GM12878 (cell line): ENCODE measurements at regions not wholly inside any gene's neighbourhood (a gene's known extent, or its start where the extent isn't known, plus 50 kb on each side); places are given as distances from the start of the nearest gene placed in this dataset.

ENCODE experiments used
- ATAC-seq: fragments of 200-7000 bp; cut with Tn5 transposase; 3 replicates; pipeline ENCODE4 v1.9.1; 2020; ENCODE audit warnings: mild to moderate bottlenecking, moderate library complexity
- BruUV-seq: library from RNA; stranded (reverse); fragments of 400-500 nt; replicated peaks from 2 replicates; lab custom pipeline; 2021; lab: Mats Ljungman, UMichigan
- CTCF ChIA-PET: fragments of 300-600 bp; sonication (Branson Sonifier 250); formaldehyde crosslinking; extraction: SDS; loops from one replicate; lab custom pipeline; 2021; ENCODE audit warnings: inconsistent platforms; lab: Yijun Ruan, JAX
- POLR2A ChIA-PET: fragments of 350-600 bp; formaldehyde crosslinking; extraction: SDS; loops from one replicate; lab custom pipeline; 2021; ENCODE audit warnings: inconsistent platforms; lab: Charles Lee
- RAD21 ChIA-PET: fragments of 300-600 bp; sonication (Branson Sonifier 250); formaldehyde crosslinking; loops from one replicate; lab custom pipeline; 2023; ENCODE audit warnings: antibody characterized with exemption; ENCODE audit not compliant: unreplicated experiment; lab: Charles Lee
- SMC1A ChIA-PET: fragments of 300-600 bp; sonication (Branson Sonifier 250); formaldehyde crosslinking; loops from one replicate; lab custom pipeline; 2023; ENCODE audit not compliant: unreplicated experiment, uncharacterized antibody; lab: Charles Lee
- DNase-seq: peaks from one replicate; pipeline ENCODE4 v3.0.0-alpha.2; 2011; ENCODE audit warnings: low read depth, low spot score
- FAIRE-seq: peaks from 3 replicates; lab custom pipeline; 2011; peaks lifted over from hg19 to GRCh38; lab: Jason Lieb, UNC
- H2AFZ ChIP-seq: 2 replicates; pipeline ENCODE4 v1.6.0; 2011; ENCODE audit warnings: low read depth, low read length, control low read depth; ENCODE audit not compliant: control insufficient read depth
- H3K27ac ChIP-seq: 2 replicates; pipeline ENCODE4 v1.5.1; 2011; ENCODE audit warnings: control low read depth; ENCODE audit not compliant: control insufficient read depth, insufficient read depth
- H3K27me3 ChIP-seq, 2 experiments: replicated peaks in 1 of 2; 2 replicates each; pipeline versions ENCODE4 v1.6.0 to v1.6.1; 2011; ENCODE audit warnings: low read length in 1 of 2; ENCODE audit not compliant: control insufficient read depth in 2 of 2, insufficient read depth in 2 of 2
- H3K36me3 ChIP-seq, 2 experiments: 2 replicates each; pipeline ENCODE4 v1.5.1; 2011; ENCODE audit warnings: low read length in 1 of 2; ENCODE audit not compliant: control insufficient read depth in 2 of 2, insufficient read depth in 2 of 2
- H3K4me1 ChIP-seq: 2 replicates; pipeline ENCODE4 v1.6.1; 2011; ENCODE audit warnings: mild to moderate bottlenecking, low read length, moderate library complexity, mixed read lengths; ENCODE audit not compliant: control insufficient read depth, insufficient read depth
- H3K4me2 ChIP-seq: 2 replicates; pipeline ENCODE4 v1.6.0; 2011; ENCODE audit warnings: control low read depth; ENCODE audit not compliant: control insufficient read depth, insufficient read depth
- H3K4me3 ChIP-seq: fragments of 200-600 bp; sonication (generic); 2 replicates; pipeline ENCODE4 v1.5.1; 2016
- H3K79me2 ChIP-seq: 2 replicates; pipeline ENCODE4 v1.6.0; 2011; ENCODE audit warnings: low read length; ENCODE audit not compliant: control insufficient read depth, insufficient read depth
- H3K9ac ChIP-seq: 2 replicates; pipeline ENCODE4 v1.8.0; 2011; ENCODE audit warnings: low read length, control low read depth, mixed read lengths; ENCODE audit not compliant: control insufficient read depth, insufficient read depth
- H3K9me3 ChIP-seq: replicated peaks from 3 replicates; pipeline ENCODE4 v1.5.1; 2011; ENCODE audit warnings: mild to moderate bottlenecking, low read length; ENCODE audit not compliant: control insufficient read depth, insufficient read depth
- H4K20me1 ChIP-seq: 2 replicates; pipeline ENCODE4 v1.6.0; 2011; ENCODE audit not compliant: control insufficient read depth, insufficient read depth
- ASH2L ChIP-seq: fragments of 300-600, 200-600 bp; sonication (generic); IDR thresholded peaks from 2 replicates; pipeline ENCODE4 v1.6.1; 2017; ENCODE audit warnings: low read depth, mild to moderate bottlenecking, borderline replicate concordance
- CREB1 ChIP-seq: IDR thresholded peaks from 2 replicates; pipeline ENCODE4 v1.6.1; 2012; ENCODE audit warnings: low read depth, mild to moderate bottlenecking, inconsistent platforms
- ELK1 ChIP-seq: IDR thresholded peaks from 2 replicates; pipeline ENCODE4 v1.6.1; 2012; ENCODE audit warnings: low read depth, low read length, improper control_type of control experiment
- GATAD2B ChIP-seq: fragments of 450-650 bp; conservative IDR thresholded peaks from 2 replicates; pipeline ENCODE4 v1.6.1; 2017; ENCODE audit warnings: low read depth, mild to moderate bottlenecking, moderate library complexity
- HDAC2 ChIP-seq: fragments of 200-600 bp; sonication (generic); IDR thresholded peaks from 2 replicates; pipeline ENCODE4 v1.6.1; 2017
- MXI1 ChIP-seq: fragments of 150-350 bp; IDR thresholded peaks from 2 replicates; pipeline ENCODE4 v1.6.1; 2011; ENCODE audit warnings: low read depth, mild to moderate bottlenecking, inconsistent platforms, low read length, improper control_type of control experiment
- NFYA ChIP-seq: IDR thresholded peaks from 2 replicates; pipeline ENCODE4 v1.6.1; 2011; ENCODE audit warnings: low read depth, mild to moderate bottlenecking, low read length, improper control_type of control experiment, borderline replicate concordance
- NR2C1 ChIP-seq: fragments of 450-650 bp; IDR thresholded peaks from 2 replicates; pipeline ENCODE4 v1.6.1; 2017; ENCODE audit warnings: antibody characterized with exemption, mild to moderate bottlenecking, moderate library complexity
- PBX3 ChIP-seq: IDR thresholded peaks from 2 replicates; pipeline ENCODE4 v1.6.1; 2011; ENCODE audit warnings: mild to moderate bottlenecking, low read depth, low read length, moderate library complexity; ENCODE audit not compliant: insufficient replicate concordance
- RAD21 ChIP-seq: IDR thresholded peaks from 2 replicates; pipeline ENCODE4 v1.6.1; 2011; ENCODE audit warnings: mild to moderate bottlenecking, low read depth, low read length, moderate library complexity; ENCODE audit not compliant: insufficient read depth
- RELB ChIP-seq: fragments of 450-650 bp; IDR thresholded peaks from 2 replicates; pipeline ENCODE4 v1.6.1; 2017; ENCODE audit warnings: low read depth, mild to moderate bottlenecking, moderate library complexity
- SREBF1 ChIP-seq: IDR thresholded peaks from 2 replicates; pipeline ENCODE4 v1.6.1; 2012; ENCODE audit warnings: mild to moderate bottlenecking, low read length
- SREBF2 ChIP-seq: IDR thresholded peaks from 2 replicates; pipeline ENCODE4 v1.6.1; 2012; ENCODE audit warnings: mild to moderate bottlenecking, low read length
- SRF ChIP-seq, 2 experiments: IDR thresholded peaks; 2 replicates each; pipeline ENCODE4 v1.6.1; 2011; ENCODE audit warnings: low read depth in 2 of 2, low read length in 2 of 2, mild to moderate bottlenecking in 1 of 2, moderate library complexity in 1 of 2
- TAF1 ChIP-seq: IDR thresholded peaks from 2 replicates; pipeline ENCODE4 v1.6.1; 2011; ENCODE audit warnings: mild to moderate bottlenecking, low read depth, low read length, borderline replicate concordance
- USF1 ChIP-seq: IDR thresholded peaks from 2 replicates; pipeline ENCODE4 v1.6.1; 2011; ENCODE audit warnings: borderline replicate concordance, low read depth, mild to moderate bottlenecking, moderate library complexity, mixed read lengths, low read length; ENCODE audit not compliant: insufficient read depth; ENCODE audit errors: extremely low read length
- ZSCAN29 ChIP-seq: fragments of 450-650 bp; IDR thresholded peaks from 2 replicates; pipeline ENCODE4 v1.6.1; 2017; ENCODE audit warnings: mild to moderate bottlenecking, moderate library complexity
- ZZZ3 ChIP-seq: IDR thresholded peaks from 2 replicates; pipeline ENCODE4 v1.6.1; 2011; ENCODE audit warnings: low read depth; ENCODE audit not compliant: control insufficient read depth, insufficient read length
- WGBS: methylation state at CpG from one replicate; pipeline ENCODE4 v1.1.6; 2016; ENCODE audit warnings: low lambda C conversion rate; ENCODE audit not compliant: insufficient replicate concordance, insufficient coverage; ENCODE audit errors: missing lambda C conversion rate; 5-methylcytosine and 5-hydroxymethylcytosine counted together
- in situ Hi-C: fragments of 300-500 bp; cut with MboI; formaldehyde crosslinking; loops from 9 replicates; pipeline ENCODE4 v1.14.3; 2018; ENCODE audit warnings: mixed read lengths
- intact Hi-C: fragments of 100-400 bp; cut with micrococcal nuclease; formaldehyde crosslinking; loops from one replicate; pipeline ENCODE4 v1.14.2; 2022; ENCODE audit not compliant: unreplicated experiment

- no peak for TF ChIP-seq RELB
- no peak for TF ChIP-seq CREB1
- no peak for TF ChIP-seq MXI1
These were observed 505.6 kb downstream of the KCTD12 start (continued) for GRCh38 chr13:76380446-76381065.

GRCh38 chr13:76379341-76380105 is 506.7 kb downstream of the KCTD12 start:
- ATAC-seq = no peak
- intact Hi-C loops = no loop called here
- Histone ChIP-seq H3K9ac (no peak overlapping the region), H3K4me1 (no peaks in the 10 kb centered on the region), H3K4me3 (no peak overlapping the region), H2AFZ (no peak overlapping the region), H3K36me3 (no peaks in the 10 kb centered on the region), H4K20me1 (no peaks in the 10 kb centered on the region), H3K9me3 (no peaks in the 10 kb centered on the region), H3K27me3 (no peaks in the 10 kb centered on the region), H3K79me2 (no peaks in the 10 kb centered on the region), H3K27ac (no peak overlapping the region), H3K4me2 (no peak overlapping the region)
- no TSS peak for BruUV-seq
- no peak for FAIRE-seq
- no peak for DNase-seq
- SMC1A ChIA-PET = no interaction called here
- TF ChIP-seq ASH2L (no peak), SREBF2 (no peak), TAF1 (no peak), PBX3 (no peak), SRF (IDR thresholded peaks at IDR 0.05; ENCODE audit: low read depth in 2 of 2, low read length in 2 of 2) (no peak), ELK1 (no peak), NR2C1 (no peak), SREBF1 (no peak), GATAD2B (no peak), ZZZ3 (no peak), HDAC2 (no peak), USF1 (no peak), RAD21 (no peak), NFYA (no peak), ZSCAN29 (no peak)
- CTCF ChIA-PET = no interaction called here
- WGBS = 8% methylated on average over 4 of the region's 4 CpGs
- POLR2A ChIA-PET = no interaction called here
- in situ Hi-C loops = no loop called here
- RAD21 ChIA-PET = interaction anchor here (0.7 kb wide), 1 partner anchor 53 kb away, joined by 3 read pairs; no protein-coding TSS in a partner anchor
